ENCODE measurements at regions not wholly inside any gene's neighbourhood (a gene's known extent, or its start where the extent isn't known, plus 50 kb on each side); places are given as distances from the start of the nearest gene placed in this dataset.
A peak's percentile ranks its signal among the peaks of the same experiment; 100 is the strongest.

DNA sequence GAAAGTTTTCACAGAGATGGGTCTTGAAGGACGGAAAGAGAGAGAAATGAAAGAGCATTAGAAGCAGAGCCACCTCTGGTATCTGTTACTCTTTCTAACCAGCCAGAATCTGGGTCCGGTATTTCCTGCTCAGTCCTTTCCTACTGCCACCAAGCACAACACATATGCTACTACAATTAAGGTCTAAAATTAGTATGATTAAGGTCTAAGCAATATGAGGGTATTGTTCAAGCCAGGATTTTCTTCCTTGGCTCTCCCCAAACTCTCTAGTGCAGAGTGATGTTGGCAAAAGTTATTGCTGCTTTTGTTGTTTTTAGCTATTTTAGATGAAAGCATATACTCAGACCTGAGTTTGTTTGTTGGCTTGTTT lies 59.2 kb upstream of the EED start:
- Histone ChIP-seq H3K4me3 (no peak overlapping the region), H3K9me3 (no peaks in the 10 kb centered on the region), H3K27me3 (no peaks in the 10 kb centered on the region), H3K27ac (no peak overlapping the region), H3K36me3 (no peaks in the 10 kb centered on the region), H3K4me1 (peaks cover 6% of the 10 kb centered on the region)
- intact Hi-C loops (cut with DNase I), result no loop called here
- ATAC-seq (no peak), DNase-seq (no peak)
- TF ChIP-seq, protein P1, sequence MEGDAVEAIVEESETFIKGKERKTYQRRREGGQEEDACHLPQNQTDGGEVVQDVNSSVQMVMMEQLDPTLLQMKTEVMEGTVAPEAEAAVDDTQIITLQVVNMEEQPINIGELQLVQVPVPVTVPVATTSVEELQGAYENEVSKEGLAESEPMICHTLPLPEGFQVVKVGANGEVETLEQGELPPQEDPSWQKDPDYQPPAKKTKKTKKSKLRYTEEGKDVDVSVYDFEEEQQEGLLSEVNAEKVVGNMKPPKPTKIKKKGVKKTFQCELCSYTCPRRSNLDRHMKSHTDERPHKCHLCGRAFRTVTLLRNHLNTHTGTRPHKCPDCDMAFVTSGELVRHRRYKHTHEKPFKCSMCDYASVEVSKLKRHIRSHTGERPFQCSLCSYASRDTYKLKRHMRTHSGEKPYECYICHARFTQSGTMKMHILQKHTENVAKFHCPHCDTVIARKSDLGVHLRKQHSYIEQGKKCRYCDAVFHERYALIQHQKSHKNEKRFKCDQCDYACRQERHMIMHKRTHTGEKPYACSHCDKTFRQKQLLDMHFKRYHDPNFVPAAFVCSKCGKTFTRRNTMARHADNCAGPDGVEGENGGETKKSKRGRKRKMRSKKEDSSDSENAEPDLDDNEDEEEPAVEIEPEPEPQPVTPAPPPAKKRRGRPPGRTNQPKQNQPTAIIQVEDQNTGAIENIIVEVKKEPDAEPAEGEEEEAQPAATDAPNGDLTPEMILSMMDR (IDR thresholded peaks at IDR 0.05), result no peak

DNA sequence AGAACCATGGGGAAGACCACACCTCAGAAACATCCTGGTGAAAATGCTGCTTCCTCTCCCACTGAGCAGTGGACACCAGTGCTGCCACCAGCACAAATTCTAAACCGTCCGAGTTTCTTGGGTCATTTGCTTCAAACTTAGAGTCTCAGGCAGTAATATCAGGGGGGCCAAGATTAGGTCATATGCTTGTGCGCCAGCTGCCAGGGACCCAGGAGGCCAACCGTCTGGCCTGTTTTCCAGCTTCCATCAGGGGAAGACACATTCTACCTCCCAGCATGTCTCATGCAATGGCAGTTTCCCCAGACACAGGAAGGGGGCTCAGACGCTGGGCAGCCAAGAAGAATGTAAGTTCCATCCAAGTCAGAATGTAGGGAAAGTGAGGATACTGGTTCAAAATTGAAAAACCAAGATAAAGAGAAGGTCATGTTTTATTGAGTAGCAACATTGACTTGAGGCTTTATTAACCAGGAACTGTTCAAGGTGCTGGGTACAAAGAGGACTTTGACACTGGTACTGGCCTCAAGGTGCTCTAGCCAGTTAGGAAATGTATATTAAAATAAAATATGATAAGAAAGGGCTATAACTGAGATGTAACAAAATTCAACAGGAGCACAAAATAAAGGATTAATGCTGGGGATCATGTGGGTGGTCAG lies 59.7 kb upstream of the EED start:
- intact Hi-C loops (cut with DNase I), result no loop called here
- H3K27me3 ChIP-seq, result no peaks in the 10 kb centered on the region
- H3K4me3 ChIP-seq, result no peak overlapping the region
- no peaks in the 10 kb centered on the region for H3K36me3 ChIP-seq
- peaks cover 6% of the 10 kb centered on the region for H3K4me1 ChIP-seq
- ATAC-seq (no peak), DNase-seq (no peak)
- no peaks in the 10 kb centered on the region for H3K9me3 ChIP-seq
- no peak overlapping the region for H3K27ac ChIP-seq
- TF ChIP-seq, protein P1 (IDR thresholded peaks at IDR 0.05), result no peak

DNA sequence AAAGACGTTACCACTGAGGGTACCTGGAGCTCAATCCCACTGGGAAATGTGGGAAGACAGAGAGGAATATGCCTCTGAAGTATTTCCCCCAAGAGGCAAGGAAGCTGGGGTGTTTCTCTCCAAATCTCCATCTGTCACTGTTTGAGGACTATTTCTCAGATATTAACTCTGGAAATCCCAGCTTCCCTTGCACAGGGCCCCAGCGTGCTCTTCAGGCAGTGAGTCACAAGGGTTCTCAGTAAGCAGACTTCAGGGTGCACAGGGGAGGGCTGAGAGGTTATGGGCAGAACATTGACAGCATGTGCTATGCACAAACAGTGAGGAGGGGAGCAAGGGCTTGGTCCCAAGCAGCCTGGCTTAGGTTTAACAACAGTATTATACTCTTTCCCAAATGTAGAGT lies 60.9 kb upstream of the EED start:
- H3K36me3 ChIP-seq, result no peaks in the 10 kb centered on the region
- H3K4me1 ChIP-seq, result peaks cover 10% of the 10 kb centered on the region
- no peaks in the 10 kb centered on the region for H3K9me3 ChIP-seq
- TF ChIP-seq, protein P1 (IDR thresholded peaks at IDR 0.05), result no peak
- H3K27me3 ChIP-seq, result no peaks in the 10 kb centered on the region
- no peak overlapping the region for H3K27ac ChIP-seq
- no peak overlapping the region for H3K4me3 ChIP-seq
- no peak for DNase-seq
- ATAC-seq, result peak; percentile 50
- intact Hi-C loops (cut with DNase I), result no loop called here

DNA sequence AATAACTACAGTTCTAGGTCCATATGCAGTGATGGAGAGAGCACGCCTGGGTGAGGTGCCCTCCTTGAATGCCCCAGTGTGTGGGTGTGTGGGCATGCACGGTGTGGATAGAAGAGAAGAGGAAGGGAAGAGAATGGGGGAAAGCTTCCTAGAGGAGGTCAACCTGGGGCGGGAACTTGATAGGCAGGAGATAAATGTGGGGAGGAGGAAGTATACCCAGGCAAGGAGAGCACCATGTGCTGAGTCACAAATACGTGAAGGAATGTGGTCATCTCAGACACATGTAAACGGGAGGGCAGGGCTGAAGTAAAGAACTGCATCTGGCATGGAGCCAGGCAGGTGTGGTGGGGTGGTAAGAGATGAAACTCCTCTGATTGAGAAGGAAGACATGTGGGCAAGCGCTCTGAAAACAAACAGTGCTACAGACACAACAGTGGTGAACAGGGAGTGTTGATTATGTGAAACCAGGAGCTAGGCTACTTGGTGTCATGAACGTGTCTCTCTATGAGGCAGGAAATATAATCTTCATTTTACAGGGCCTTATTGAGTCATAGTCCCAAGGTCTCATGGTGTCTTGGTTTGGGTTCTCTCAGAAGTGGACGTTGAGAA lies 61.5 kb upstream of the EED start:
- TF ChIP-seq, protein P1 (IDR thresholded peaks at IDR 0.05), result no peak
- no peaks in the 10 kb centered on the region for H3K27me3 ChIP-seq
- H3K4me3 ChIP-seq, result no peak overlapping the region
- H3K27ac ChIP-seq, result no peak overlapping the region
- H3K4me1 ChIP-seq, result peaks cover 12% of the 10 kb centered on the region
- peak; percentile 72 for ATAC-seq
- H3K9me3 ChIP-seq, result no peaks in the 10 kb centered on the region
- intact Hi-C loops (cut with DNase I), result no loop called here
- DNase-seq, result no peak
- H3K36me3 ChIP-seq, result no peaks in the 10 kb centered on the region

DNA sequence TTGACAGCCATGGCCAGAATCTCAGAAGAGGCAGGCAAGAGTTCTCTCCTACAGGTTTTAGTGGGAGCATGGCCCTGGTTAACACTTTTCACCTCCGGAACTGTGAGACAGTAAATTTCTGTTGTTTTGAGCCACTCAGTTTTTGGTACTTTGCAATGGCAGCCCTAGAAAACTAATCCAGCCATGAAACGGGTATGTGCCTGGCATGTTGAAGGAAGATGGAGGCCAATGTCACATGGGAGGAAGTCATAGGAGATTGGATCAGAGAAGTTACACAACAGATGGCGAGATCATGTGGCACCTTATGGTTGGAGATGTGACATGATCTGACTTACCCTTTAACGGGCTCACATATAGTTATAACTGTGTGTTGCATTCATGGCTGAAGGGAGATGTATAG lies 63.2 kb upstream of the EED start:
- ATAC-seq (no peak), DNase-seq (no peak)
- intact Hi-C loops (cut with DNase I), result no loop called here
- Histone ChIP-seq H3K27ac (no peak overlapping the region), H3K27me3 (no peaks in the 10 kb centered on the region), H3K36me3 (no peaks in the 10 kb centered on the region), H3K4me1 (peaks cover 18% of the 10 kb centered on the region), H3K4me3 (no peak overlapping the region), H3K9me3 (no peaks in the 10 kb centered on the region)
- TF ChIP-seq, protein P1 (IDR thresholded peaks at IDR 0.05), result no peak

Measured in upper lobe of right lung (tissue), 1 donor.